HG02870 (cell line): ENCODE measurements at regions not wholly inside any gene's neighbourhood (a gene's known extent, or its start where the extent isn't known, plus 50 kb on each side); places are given as distances from the start of the nearest gene placed in this dataset.

Experiments used
- ATAC-seq: cut with Tn5 transposase; IDR thresholded peaks from one replicate; pipeline ENCODE4 v1.9.1; 2021; ENCODE audit warnings: mild to moderate bottlenecking, moderate library complexity; ENCODE audit not compliant: unreplicated experiment

- no peak for ATAC-seq
Observed at GRCh38 chr13:80237646-80238045, 103.3 kb downstream of the SPRY2 start.

GRCh38 chr13:80235967-80236302, 105.0 kb downstream of the SPRY2 start:
- ATAC-seq = peak; percentile 15

GRCh38 chr13:80235166-80235966, 105.6 kb downstream of the SPRY2 start:
- ATAC-seq = peak; percentile 69

- ATAC-seq = no peak
Observed at GRCh38 chr13:80227645-80228044, 113.3 kb downstream of the SPRY2 start.

GRCh38 chr13:80226645-80227044, 114.3 kb downstream of the SPRY2 start:
- ATAC-seq = no peak

GRCh38 chr13:80224468-80224867, 116.5 kb downstream of the SPRY2 start:
- no peak for ATAC-seq

GRCh38 chr13:80217614-80218456, 123.1 kb downstream of the SPRY2 start:
- ATAC-seq = no peak

GRCh38 chr13:80215368-80215767, 125.6 kb downstream of the SPRY2 start:
- ATAC-seq = no peak

GRCh38 chr13:80214521-80214991, 126.4 kb downstream of the SPRY2 start:
- ATAC-seq = no peak

- ATAC-seq = no peak
Observed at GRCh38 chr13:80214050-80214449, 126.9 kb downstream of the SPRY2 start.

GRCh38 chr13:80213201-80213600, 127.7 kb downstream of the SPRY2 start:
- no peak for ATAC-seq

GRCh38 chr13:80211566-80211965, 129.4 kb downstream of the SPRY2 start:
- ATAC-seq = no peak

- ATAC-seq = no peak
Observed at GRCh38 chr13:80204642-80205041, 136.3 kb downstream of the SPRY2 start.

GRCh38 chr13:80203496-80203895, 137.4 kb downstream of the SPRY2 start:
- ATAC-seq = no peak

GRCh38 chr13:80201694-80202468, 139.0 kb downstream of the SPRY2 start:
- ATAC-seq = no peak

- no peak for ATAC-seq
Observed at GRCh38 chr13:80199585-80200292, 141.2 kb downstream of the SPRY2 start.

GRCh38 chr13:80199067-80199466, 141.9 kb downstream of the SPRY2 start:
- ATAC-seq = no peak

GRCh38 chr13:80196756-80197155, 144.2 kb downstream of the SPRY2 start:
- no peak for ATAC-seq

GRCh38 chr13:80195649-80196048, 145.3 kb downstream of the SPRY2 start:
- ATAC-seq = no peak

GRCh38 chr13:80189889-80190597, 150.9 kb downstream of the SPRY2 start:
- no peak for ATAC-seq
